Activated CD4-positive, alpha-beta T cell treated with anti-CD3 and anti-CD28 coated beads for 36 hours (primary cell): ENCODE measurements at regions not wholly inside any gene's neighbourhood (a gene's known extent, or its start where the extent isn't known, plus 50 kb on each side); places are given as distances from the start of the nearest gene placed in this dataset.

ENCODE experiments used
- ATAC-seq: fragments of 200-7000 bp; cut with Tn5 transposase; one replicate; pipeline ENCODE4 v1.10.0; 2021; ENCODE audit warnings: mild to moderate bottlenecking, moderate library complexity
- CTCF ChIA-PET: fragments of 350-600 bp; sonication (Branson Sonifier 250); formaldehyde crosslinking; loops from one replicate; lab custom pipeline; 2021; ENCODE audit warnings: antibody characterized with exemption; lab: Charles Lee
- POLR2A ChIA-PET: fragments of 350-600 bp; sonication (Branson Sonifier 250); formaldehyde crosslinking; loops from one replicate; lab custom pipeline; 2021; ENCODE audit warnings: antibody characterized with exemption, inconsistent platforms; lab: Charles Lee
- DNase-seq: peaks from one replicate; pipeline ENCODE4 v3.0.0-alpha.2; 2020
- H3K27ac Mint-ChIP-seq: one replicate; pipeline ENCODE4 v1.8.0; 2021; ENCODE audit warnings: mixed read lengths
- H3K27me3 Mint-ChIP-seq: one replicate; pipeline ENCODE4 v1.8.0; 2021; ENCODE audit warnings: mixed read lengths
- H3K36me3 Mint-ChIP-seq: one replicate; pipeline ENCODE4 v1.8.0; 2021; ENCODE audit warnings: low read depth, mixed read lengths
- H3K4me1 Mint-ChIP-seq: one replicate; pipeline ENCODE4 v1.8.0; 2021; ENCODE audit warnings: mixed read lengths
- H3K4me3 Mint-ChIP-seq: one replicate; pipeline ENCODE4 v1.8.0; 2021; ENCODE audit warnings: mild to moderate bottlenecking, moderate library complexity, mixed read lengths
- H3K9me3 Mint-ChIP-seq: one replicate; pipeline ENCODE4 v1.8.0; 2021; ENCODE audit warnings: low read depth, mixed read lengths
- intact Hi-C, 2 experiments: fragments of 100-400 bp; cut with DNase I in 1 of 2; cut with micrococcal nuclease in 1 of 2; formaldehyde crosslinking; loops; one replicate each; pipeline versions ENCODE4 v1.14.2 to v1.15.1; 2022 to 2024; cut with DNase I, micrococcal nuclease

GRCh38 chr15:77712438-77712837, 79.7 kb upstream of the LINGO1 start:
- H3K27ac Mint-ChIP-seq: no peak overlapping the region
- CTCF ChIA-PET: no interaction called here
- no peak overlapping the region for H3K4me3 Mint-ChIP-seq
- DNase-seq (no peak), ATAC-seq (no peak)
- H3K27me3 Mint-ChIP-seq: peaks cover 13% of the 10 kb centered on the region
- POLR2A ChIA-PET: no interaction called here
- no peaks in the 10 kb centered on the region for H3K9me3 Mint-ChIP-seq
- H3K36me3 Mint-ChIP-seq: no peaks in the 10 kb centered on the region
- intact Hi-C loops: no loop called here
- H3K4me1 Mint-ChIP-seq: no peaks in the 10 kb centered on the region

GRCh38 chr15:77710637-77711036, 77.9 kb upstream of the LINGO1 start:
- Mint-ChIP-seq H3K9me3 (no peaks in the 10 kb centered on the region), H3K4me3 (no peak overlapping the region), H3K27me3 (peaks cover 6% of the 10 kb centered on the region), H3K4me1 (no peaks in the 10 kb centered on the region), H3K27ac (no peak overlapping the region), H3K36me3 (no peaks in the 10 kb centered on the region)
- ChIA-PET POLR2A (no interaction called here), CTCF (interaction anchor here (0.6 to 0.8 kb wide), 2 partner anchors 43 to 443 kb away, joined by 3 read pairs; no protein-coding TSS in a partner anchor)
- no peak for ATAC-seq
- intact Hi-C loops: no loop called here
- no peak for DNase-seq

DNA sequence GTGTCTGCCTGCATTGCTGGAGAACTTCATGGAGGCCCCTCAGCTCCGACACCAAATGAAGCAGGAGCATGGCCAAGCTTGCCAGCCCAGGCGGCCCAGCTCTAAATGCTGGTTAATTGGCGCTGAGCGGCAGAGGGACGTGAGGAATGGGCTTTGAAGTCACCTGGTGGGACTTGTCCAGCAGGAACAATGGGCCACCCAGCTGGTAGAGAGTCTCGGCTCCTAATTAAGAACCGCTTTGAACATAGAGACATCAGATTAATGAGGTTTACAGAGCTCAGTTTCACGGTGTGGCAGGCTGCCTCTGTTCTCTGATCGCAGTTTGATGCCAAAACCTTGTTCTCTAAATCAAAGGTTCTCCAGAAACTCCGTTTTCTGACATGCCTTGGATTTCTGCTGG, 77.5 kb upstream of the LINGO1 start:
- Mint-ChIP-seq H3K4me3 (no peak overlapping the region), H3K36me3 (no peaks in the 10 kb centered on the region), H3K27ac (no peak overlapping the region), H3K9me3 (no peaks in the 10 kb centered on the region), H3K27me3 (peaks cover 5% of the 10 kb centered on the region), H3K4me1 (no peaks in the 10 kb centered on the region)
- DNase-seq (no peak), ATAC-seq (no peak)
- intact Hi-C loops: no loop called here
- ChIA-PET CTCF (interaction anchor here (0.6 to 0.8 kb wide), 2 partner anchors 42 to 443 kb away, joined by 3 read pairs; no protein-coding TSS in a partner anchor), POLR2A (no interaction called here)

GRCh38 chr15:77709135-77709886, 76.6 kb upstream of the LINGO1 start:
- Mint-ChIP-seq H3K27me3 (peaks cover under 1% of the 10 kb centered on the region), H3K4me1 (no peaks in the 10 kb centered on the region), H3K4me3 (no peak overlapping the region), H3K36me3 (no peaks in the 10 kb centered on the region), H3K27ac (no peak overlapping the region), H3K9me3 (no peaks in the 10 kb centered on the region)
- DNase-seq (no peak), ATAC-seq (no peak)
- intact Hi-C loops: no loop called here
- POLR2A ChIA-PET: no interaction called here
- CTCF ChIA-PET: no interaction called here

GRCh38 chr15:77706482-77707244, 74.0 kb upstream of the LINGO1 start:
- intact Hi-C loops: no loop called here
- no peaks in the 10 kb centered on the region for H3K27me3 Mint-ChIP-seq
- no peak overlapping the region for H3K4me3 Mint-ChIP-seq
- ATAC-seq (no peak), DNase-seq (no peak)
- H3K9me3 Mint-ChIP-seq: no peaks in the 10 kb centered on the region
- POLR2A ChIA-PET: no interaction called here
- H3K27ac Mint-ChIP-seq: no peak overlapping the region
- CTCF ChIA-PET: no interaction called here
- H3K36me3 Mint-ChIP-seq: no peaks in the 10 kb centered on the region
- no peaks in the 10 kb centered on the region for H3K4me1 Mint-ChIP-seq

GRCh38 chr15:77702211-77702957, 69.7 kb upstream of the LINGO1 start:
- intact Hi-C loops: no loop called here
- Mint-ChIP-seq H3K36me3 (no peaks in the 10 kb centered on the region), H3K27me3 (peaks cover 2% of the 10 kb centered on the region), H3K9me3 (peaks cover 2% of the 10 kb centered on the region), H3K4me3 (no peak overlapping the region), H3K27ac (no peak overlapping the region), H3K4me1 (no peaks in the 10 kb centered on the region)
- ChIA-PET POLR2A (no interaction called here), CTCF (interaction anchor here (0.6 to 0.7 kb wide), 2 partner anchors 66 to 515 kb away, joined by 3 read pairs; no protein-coding TSS in a partner anchor)
- peak; percentile 39 for DNase-seq
- peak; percentile 26 for ATAC-seq

DNA sequence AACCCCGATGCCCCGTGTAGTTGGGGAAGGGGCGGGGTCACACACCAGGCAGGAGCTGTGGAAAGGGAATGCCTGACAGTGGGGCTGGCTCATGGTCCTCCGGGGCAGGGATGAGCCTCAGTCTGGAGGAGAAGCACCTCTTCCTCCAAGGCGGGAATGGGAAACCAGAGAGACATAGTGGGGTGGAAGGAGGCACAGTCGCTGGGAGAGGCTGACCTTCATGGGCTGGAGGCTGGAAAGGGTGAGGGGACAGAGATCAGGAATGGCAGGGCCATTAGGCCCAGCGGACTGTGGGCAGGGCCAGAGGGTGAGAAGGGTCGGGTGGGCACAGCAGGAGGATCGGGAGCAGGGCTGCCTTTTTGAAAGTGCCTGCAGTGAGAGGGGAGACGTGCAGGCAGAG, 65.8 kb upstream of the LINGO1 start:
- H3K36me3 Mint-ChIP-seq: no peaks in the 10 kb centered on the region
- no peaks in the 10 kb centered on the region for H3K4me1 Mint-ChIP-seq
- H3K27ac Mint-ChIP-seq: no peak overlapping the region
- H3K9me3 Mint-ChIP-seq: peaks cover 2% of the 10 kb centered on the region
- ATAC-seq (no peak), DNase-seq (no peak)
- H3K27me3 Mint-ChIP-seq: peaks cover 7% of the 10 kb centered on the region
- intact Hi-C loops: no loop called here
- no peak overlapping the region for H3K4me3 Mint-ChIP-seq
- ChIA-PET CTCF (no interaction called here), POLR2A (no interaction called here)

GRCh38 chr15:77697893-77698292, 65.2 kb upstream of the LINGO1 start:
- ChIA-PET CTCF (no interaction called here), POLR2A (no interaction called here)
- Mint-ChIP-seq H3K4me3 (no peak overlapping the region), H3K27ac (no peak overlapping the region), H3K36me3 (no peaks in the 10 kb centered on the region), H3K4me1 (no peaks in the 10 kb centered on the region), H3K9me3 (peaks cover 2% of the 10 kb centered on the region), H3K27me3 (peaks cover 8% of the 10 kb centered on the region)
- ATAC-seq (no peak), DNase-seq (no peak)
- intact Hi-C loops: no loop called here

DNA sequence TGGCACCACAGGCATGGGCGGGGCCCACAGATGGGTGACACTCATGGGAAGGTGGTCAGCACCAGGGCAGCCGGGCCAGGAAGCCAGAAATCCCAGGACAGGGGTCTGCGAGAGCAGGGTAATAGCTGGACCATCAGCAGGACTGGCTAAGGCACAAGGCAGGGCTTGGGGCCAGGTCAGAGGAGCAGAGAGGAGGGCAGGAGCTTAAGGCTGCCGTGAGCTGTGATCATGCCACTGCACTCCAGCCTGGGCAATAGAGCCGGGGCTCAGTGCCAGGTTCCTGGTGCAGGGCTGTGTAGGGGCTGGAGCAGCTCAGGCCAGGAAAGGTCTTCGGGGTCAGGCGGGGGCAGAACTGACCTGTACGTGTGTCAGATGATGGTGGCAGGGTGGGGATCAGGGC, 64.2 kb upstream of the LINGO1 start:
- ChIA-PET POLR2A (no interaction called here), CTCF (no interaction called here)
- H3K27me3 Mint-ChIP-seq: peaks cover 11% of the 10 kb centered on the region
- H3K27ac Mint-ChIP-seq: no peak overlapping the region
- H3K4me3 Mint-ChIP-seq: no peak overlapping the region
- no peaks in the 10 kb centered on the region for H3K4me1 Mint-ChIP-seq
- peaks cover 2% of the 10 kb centered on the region for H3K9me3 Mint-ChIP-seq
- intact Hi-C loops: no loop called here
- DNase-seq: no peak
- no peak for ATAC-seq
- H3K36me3 Mint-ChIP-seq: no peaks in the 10 kb centered on the region

- no peak for ATAC-seq
- CTCF ChIA-PET: no interaction called here
- Mint-ChIP-seq H3K27me3 (peaks cover 16% of the 10 kb centered on the region), H3K27ac (no peak overlapping the region), H3K36me3 (no peaks in the 10 kb centered on the region), H3K4me1 (no peaks in the 10 kb centered on the region), H3K4me3 (no peak overlapping the region), H3K9me3 (peaks cover 2% of the 10 kb centered on the region)
- no peak for DNase-seq
- POLR2A ChIA-PET: no interaction called here
- intact Hi-C loops: no loop called here
Observed at GRCh38 chr15:77695961-77696582, 63.4 kb upstream of the LINGO1 start.

DNA sequence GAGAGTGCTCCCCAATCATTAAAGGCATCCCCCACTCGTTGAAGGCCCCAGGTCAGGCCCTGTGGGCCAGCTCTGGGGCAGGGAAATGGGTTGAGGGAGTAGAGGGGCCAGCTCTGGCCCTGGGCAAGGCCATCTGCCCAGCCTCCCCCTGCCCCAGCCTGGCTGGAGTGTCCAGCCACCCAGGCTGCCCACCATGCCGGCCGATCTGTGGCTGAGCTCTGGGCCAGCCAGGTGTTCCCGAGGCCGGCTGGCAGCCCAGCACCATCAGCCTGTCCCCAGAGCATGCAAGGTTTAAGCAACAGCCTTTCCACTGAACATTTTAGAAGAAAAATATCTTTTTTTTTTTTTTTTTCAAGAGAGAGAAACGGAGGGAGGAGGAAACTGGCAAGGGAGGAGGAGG, 62.8 kb upstream of the LINGO1 start:
- POLR2A ChIA-PET: no interaction called here
- DNase-seq (no peak), ATAC-seq (no peak)
- Mint-ChIP-seq H3K36me3 (no peaks in the 10 kb centered on the region), H3K4me3 (no peak overlapping the region), H3K27ac (no peak overlapping the region), H3K27me3 (peaks cover 18% of the 10 kb centered on the region), H3K9me3 (peaks cover 2% of the 10 kb centered on the region), H3K4me1 (no peaks in the 10 kb centered on the region)
- intact Hi-C loops: no loop called here
- CTCF ChIA-PET: no interaction called here
